Caco-2 (cell line): ENCODE measurements at regions not wholly inside any gene's neighbourhood (a gene's known extent, or its start where the extent isn't known, plus 50 kb on each side); places are given as distances from the start of the nearest gene placed in this dataset.
"Not testable (repeated sequence)": the region's sequence is repeated elsewhere in the genome, so short reads cannot be mapped to it uniquely, and the experiment has no call there.

ENCODE experiments used
- BruUV-seq: library from RNA; stranded (reverse); fragments of 400-500 nt; replicated peaks from 2 replicates; lab custom pipeline; 2021; lab: Mats Ljungman, UMichigan
- CTCF ChIA-PET: fragments of 300-600 bp; sonication (Branson Sonifier 250); formaldehyde crosslinking; loops from one replicate; lab custom pipeline; 2022; ENCODE audit warnings: antibody characterized with exemption; lab: Charles Lee
- POLR2A ChIA-PET: fragments of 300-600 bp; sonication (Branson Sonifier 250); formaldehyde crosslinking; loops from one replicate; lab custom pipeline; 2022; ENCODE audit warnings: antibody characterized with exemption; lab: Charles Lee
- DNase-seq, 2 experiments: peaks; one replicate each; pipeline versions ENCODE4 v3.0.0 to v3.0.0-alpha.2; 2020 to 2022
- H3K27me3 ChIP-seq: replicated peaks from 2 replicates; pipeline ENCODE4 v1.6.0; 2011; ENCODE audit warnings: low read length; ENCODE audit not compliant: control insufficient read depth, insufficient read depth
- H3K36me3 ChIP-seq: 2 replicates; pipeline ENCODE4 v1.5.1; 2011; ENCODE audit warnings: low read length; ENCODE audit not compliant: control insufficient read depth, insufficient read depth
- H3K4me1 ChIP-seq: fragments of 250-450 bp; sonication (Bioruptor Pico); 2 replicates; pipeline ENCODE4 v1.5.1; 2020; ENCODE audit warnings: mild to moderate bottlenecking
- H3K4me3 ChIP-seq: 2 replicates; pipeline ENCODE4 v1.5.1; 2011; ENCODE audit warnings: low read depth, mild to moderate bottlenecking, control low read depth, low read length
- H3K9me3 ChIP-seq: fragments of 250-450 bp; sonication (Bioruptor Pico); 2 replicates; pipeline ENCODE4 v1.5.1; 2020; ENCODE audit warnings: mild to moderate bottlenecking, moderate library complexity
- H3K27ac Mint-ChIP-seq: one replicate; pipeline ENCODE4 v1.8.0; 2022; ENCODE audit warnings: mixed read lengths; ENCODE audit not compliant: unreplicated experiment
- H3K27me3 Mint-ChIP-seq: one replicate; pipeline ENCODE4 v1.8.0; 2022; ENCODE audit warnings: mixed read lengths; ENCODE audit not compliant: insufficient read depth, unreplicated experiment
- H3K36me3 Mint-ChIP-seq: one replicate; pipeline ENCODE4 v1.8.0; 2022; ENCODE audit warnings: mild to moderate bottlenecking, mixed read lengths; ENCODE audit not compliant: insufficient read depth, unreplicated experiment
- H3K4me1 Mint-ChIP-seq: one replicate; pipeline ENCODE4 v1.8.0; 2022; ENCODE audit warnings: low read depth, mixed read lengths; ENCODE audit not compliant: unreplicated experiment
- H3K4me3 Mint-ChIP-seq: one replicate; pipeline ENCODE4 v1.8.0; 2022; ENCODE audit warnings: mild to moderate bottlenecking, moderate library complexity, mixed read lengths; ENCODE audit not compliant: unreplicated experiment
- H3K9me3 Mint-ChIP-seq: one replicate; pipeline ENCODE4 v1.8.0; 2022; ENCODE audit warnings: mixed read lengths; ENCODE audit not compliant: unreplicated experiment
- CTCF ChIP-seq, 2 experiments: fragments of 200-600 bp in 1 of 2; IDR thresholded peaks; 1 replicate in 1 of 2; 2 replicates in 1 of 2; pipeline versions ENCODE4 v1.5.1 to v1.8.0; 2011 to 2022; ENCODE audit warnings: antibody characterized with exemption in 1 of 2, control low read depth in 1 of 2, inconsistent platforms in 1 of 2, low read depth in 1 of 2, low read length in 1 of 2, mild to moderate bottlenecking in 1 of 2, moderate library complexity in 1 of 2; ENCODE audit not compliant: insufficient read depth in 1 of 2, severe bottlenecking in 1 of 2, unreplicated experiment in 1 of 2
- intact Hi-C: fragments of 100-400 bp; cut with micrococcal nuclease; formaldehyde crosslinking; loops from one replicate; pipeline ENCODE4 v1.10.0; 2022; ENCODE audit not compliant: unreplicated experiment

GRCh38 chr17:65305116-65305515 is 167.9 kb downstream of the RGS9 start:
- no peaks in the 10 kb centered on the region for H3K36me3 ChIP-seq
- no peak for DNase-seq
- no peaks in the 10 kb centered on the region for H3K36me3 Mint-ChIP-seq
- peaks cover 2% of the 10 kb centered on the region; the same call in 1 of the 2 replicates for H3K9me3 ChIP-seq
- no peaks in the 10 kb centered on the region for H3K4me1 ChIP-seq
- H3K4me3 ChIP-seq: no peak overlapping the region
- ChIA-PET CTCF (no interaction called here), POLR2A (no interaction called here)
- intact Hi-C loops: no loop called here
- no peaks in the 10 kb centered on the region for H3K27me3 Mint-ChIP-seq
- H3K27ac Mint-ChIP-seq: no peak overlapping the region
- no peak overlapping the region for H3K4me3 Mint-ChIP-seq
- no TSS peak for BruUV-seq
- H3K9me3 Mint-ChIP-seq: peaks cover 12% of the 10 kb centered on the region
- H3K4me1 Mint-ChIP-seq: no peaks in the 10 kb centered on the region
- H3K27me3 ChIP-seq: no peaks in the 10 kb centered on the region
- no peak for TF ChIP-seq CTCF (IDR thresholded peaks at IDR 0.05; ENCODE audit: insufficient read depth in 1 of 2, low read depth in 1 of 2, low read length in 1 of 2, severe bottlenecking in 1 of 2, unreplicated experiment in 1 of 2)

- POLR2A ChIA-PET: interaction anchor here (0.6 kb wide), 1 partner anchor 227 kb away, joined by 4 read pairs; no protein-coding TSS in a partner anchor
- DNase-seq, H3K4me1 Mint-ChIP-seq, H3K36me3 Mint-ChIP-seq, BruUV-seq, H3K27ac Mint-ChIP-seq, H3K4me3 Mint-ChIP-seq, H3K36me3 ChIP-seq, H3K27me3 Mint-ChIP-seq, H3K9me3 ChIP-seq, CTCF ChIA-PET, H3K4me1 ChIP-seq, H3K27me3 ChIP-seq, intact Hi-C loops, H3K4me3 ChIP-seq: not testable (repeated sequence)
- peaks cover 12% of the 10 kb centered on the region for H3K9me3 Mint-ChIP-seq
Measured at GRCh38 chr17:65301882-65302281, 164.7 kb downstream of the RGS9 start.

- CTCF ChIA-PET: no interaction called here
- H3K4me1 ChIP-seq: no peaks in the 10 kb centered on the region
- no peaks in the 10 kb centered on the region for H3K27me3 ChIP-seq
- H3K9me3 ChIP-seq: no peaks in the 10 kb centered on the region; the same call in 1 of the 2 replicates
- no peaks in the 10 kb centered on the region for H3K36me3 ChIP-seq
- no peak overlapping the region for H3K4me3 ChIP-seq
- no peak for TF ChIP-seq CTCF (IDR thresholded peaks at IDR 0.05; ENCODE audit: insufficient read depth in 1 of 2, low read depth in 1 of 2, low read length in 1 of 2, severe bottlenecking in 1 of 2, unreplicated experiment in 1 of 2)
- POLR2A ChIA-PET: no interaction called here
- no TSS peak for BruUV-seq
- Mint-ChIP-seq H3K27ac (no peak overlapping the region), H3K27me3 (no peaks in the 10 kb centered on the region), H3K4me3 (no peak overlapping the region), H3K4me1 (no peaks in the 10 kb centered on the region), H3K36me3 (no peaks in the 10 kb centered on the region), H3K9me3 (peaks cover 12% of the 10 kb centered on the region)
- intact Hi-C loops: no loop called here
- DNase-seq: no peak
Measured at GRCh38 chr17:65301184-65301583, 164.0 kb downstream of the RGS9 start.

GRCh38 chr17:65297916-65298315 is 160.7 kb downstream of the RGS9 start:
- CTCF ChIA-PET: no interaction called here
- Histone ChIP-seq H3K27me3 (no peaks in the 10 kb centered on the region), H3K4me1 (no peaks in the 10 kb centered on the region; the same call in 1 of the 2 replicates), H3K36me3 (no peaks in the 10 kb centered on the region), H3K4me3 (no peak overlapping the region), H3K9me3 (no peaks in the 10 kb centered on the region)
- Mint-ChIP-seq H3K4me1 (peaks cover 8% of the 10 kb centered on the region), H3K27me3 (no peaks in the 10 kb centered on the region), H3K36me3 (no peaks in the 10 kb centered on the region), H3K27ac (no peak overlapping the region), H3K9me3 (peaks cover 2% of the 10 kb centered on the region), H3K4me3 (no peak overlapping the region)
- no peak for DNase-seq
- no TSS peak for BruUV-seq
- POLR2A ChIA-PET: no interaction called here
- intact Hi-C loops: loop anchor here (10.0 kb wide), 1 partner anchor 107 kb away; no protein-coding TSS in a partner anchor
- no peak for TF ChIP-seq CTCF (IDR thresholded peaks at IDR 0.05; ENCODE audit: insufficient read depth in 1 of 2, low read depth in 1 of 2, low read length in 1 of 2, severe bottlenecking in 1 of 2, unreplicated experiment in 1 of 2)
